K562 (cell line): ENCODE measurements at regions not wholly inside any gene's neighbourhood (a gene's known extent, or its start where the extent isn't known, plus 50 kb on each side); places are given as distances from the start of the nearest gene placed in this dataset.

Experiments used
- BRD4 ChIP-seq: fragments of 200-600 bp; sonication (generic); IDR thresholded peaks from 2 replicates; pipeline ENCODE4 v1.6.1; 2017; ENCODE audit warnings: inconsistent platforms
- CBFA2T3 ChIP-seq: fragments of 450-650 bp; IDR thresholded peaks from 2 replicates; pipeline ENCODE4 v1.6.1; 2017
- CBX3 ChIP-seq, 2 experiments: IDR thresholded peaks; 1 replicate in 1 of 2; 2 replicates in 1 of 2; pipeline ENCODE4 v1.6.1; 2012; ENCODE audit warnings: inconsistent platforms in 2 of 2, low read length in 2 of 2, borderline replicate concordance in 1 of 2, control low read depth in 1 of 2
- CBX5 ChIP-seq: IDR thresholded peaks from 2 replicates; pipeline ENCODE4 v1.6.1; 2014; ENCODE audit warnings: low read depth, borderline replicate concordance
- CEBPZ ChIP-seq: fragments of 150-350 bp; IDR thresholded peaks from 2 replicates; pipeline ENCODE4 v1.6.1; 2014; ENCODE audit warnings: low read depth, mild to moderate bottlenecking, low read length, borderline replicate concordance
- E2F1 ChIP-seq: sonication (generic); formaldehyde crosslinking; IDR thresholded peaks from 2 replicates; pipeline ENCODE4 v1.8.1; 2023; ENCODE audit warnings: mild to moderate bottlenecking, missing genetic modification reagents, moderate library complexity
- KLF16 ChIP-seq: IDR thresholded peaks from 2 replicates; pipeline ENCODE4 v1.6.1; 2016; ENCODE audit warnings: antibody characterized with exemption
- MCM3 ChIP-seq: fragments of 450-650 bp; IDR thresholded peaks from 2 replicates; pipeline ENCODE4 v1.6.1; 2016
- NCOA1 ChIP-seq: fragments of 450-650 bp; IDR thresholded peaks from 2 replicates; pipeline ENCODE4 v1.6.1; 2016; ENCODE audit warnings: low read depth
- NR3C1 ChIP-seq: sonication (generic); formaldehyde crosslinking; IDR thresholded peaks from 2 replicates; pipeline ENCODE4 v1.8.1; 2022; ENCODE audit warnings: missing genetic modification reagents
- OTX1 ChIP-seq: fragments of 450-650 bp; formaldehyde crosslinking; IDR thresholded peaks from 2 replicates; pipeline ENCODE4 v1.4.0; 2022; ENCODE audit warnings: mild to moderate bottlenecking
- PHB ChIP-seq: fragments of 250-450 bp; sonication (Bioruptor Pico); IDR thresholded peaks from 2 replicates; pipeline ENCODE4 v1.5.0; 2021
- PKNOX1 ChIP-seq: fragments of 450-650 bp; IDR thresholded peaks from 2 replicates; pipeline ENCODE4 v1.6.1; 2016
- STAT6 ChIP-seq: sonication (generic); formaldehyde crosslinking; IDR thresholded peaks from 2 replicates; pipeline ENCODE4 v1.8.1; 2023; ENCODE audit warnings: mild to moderate bottlenecking, missing genetic modification reagents
- THAP7 ChIP-seq: fragments of 250-450 bp; sonication (Bioruptor Pico); IDR thresholded peaks from 2 replicates; pipeline ENCODE4 v1.5.0; 2021
- ZNF197 ChIP-seq: fragments of 200-800 bp; sonication (Bioruptor generic); IDR thresholded peaks from 2 replicates; pipeline ENCODE4 v1.6.1; 2016; ENCODE audit warnings: low read depth, missing genetic modification characterization, missing compliant biosample characterization
- ZNF280A ChIP-seq: fragments of 450-650 bp; IDR thresholded peaks from 2 replicates; pipeline ENCODE4 v1.6.1; 2018; ENCODE audit warnings: mild to moderate bottlenecking, low read depth; ENCODE audit not compliant: partially characterized antibody

- TF ChIP-seq THAP7 (CRISPR knock-in tag) (0 out of 2 replicates have a peak, but pooled peaks have one; percentile 30), KLF16 (no peak), PKNOX1 (peak; percentile 41; the same call in 1 of the 2 replicates), NCOA1 (peak; percentile 96), PHB (CRISPR knock-in tag) (no peak), CEBPZ (no peak), CBX3 (IDR thresholded peaks at IDR 0.05; ENCODE audit: borderline replicate concordance in 1 of 2, low read length in 2 of 2) (peak in 1 of 2 experiments; percentile 34; a peak in 1 of 3 replicates), CBX5 (peak; percentile 13; the same call in 1 of the 2 replicates), E2F1 (peak; percentile 91), ZNF280A (no peak), ZNF197 (CRISPR knock-in tag) (0 out of 2 replicates have a peak, but pooled peaks have one; percentile 57), OTX1 (0 out of 2 replicates have a peak, but pooled peaks have one; percentile 54), CBFA2T3 (no peak), MCM3 (no peak), NR3C1 (CRISPR knock-in tag) (no peak), STAT6 (CRISPR knock-in tag) (peak; percentile 42; the same call in 1 of the 2 replicates), BRD4 (peak; percentile 88; the same call in 1 of the 2 replicates)
These were observed 135.2 kb upstream of the KCTD7 start (continued) for GRCh38 chr7:66493235-66494205.
